H1 (cell line): ENCODE measurements at regions not wholly inside any gene's neighbourhood (a gene's known extent, or its start where the extent isn't known, plus 50 kb on each side); places are given as distances from the start of the nearest gene placed in this dataset.

ENCODE experiments used
- CBX5 ChIP-seq: fragments of 300-800, 300-1000 bp; sonication (generic); IDR thresholded peaks from 2 replicates; pipeline ENCODE4 v1.7.1; 2016; ENCODE audit warnings: antibody characterized with exemption, low read length, low read depth
- CTCF ChIP-seq, 3 experiments: IDR thresholded peaks; 1 replicate in 2 of 3; 2 replicates in 1 of 3; pipeline versions ENCODE4 v1.5.1 to v1.6.1; 2011; ENCODE audit warnings: low read length in 3 of 3, mild to moderate bottlenecking in 3 of 3, inconsistent platforms in 2 of 3, low read depth in 1 of 3, moderate library complexity in 1 of 3; ENCODE audit not compliant: insufficient read depth in 1 of 3; ENCODE audit errors: control extremely low read depth in 1 of 3
- EGR1 ChIP-seq: IDR thresholded peaks from 2 replicates; pipeline ENCODE4 v1.6.1; 2011; ENCODE audit warnings: low read depth, low read length, borderline replicate concordance
- EZH2 ChIP-seq: fragments of 200-600 bp; sonication (generic); IDR thresholded peaks from 2 replicates; pipeline ENCODE4 v1.7.1; 2012; ENCODE audit warnings: low read depth, mild to moderate bottlenecking, moderate library complexity, low read length, inconsistent platforms; ENCODE audit not compliant: severe bottlenecking
- HDAC2 ChIP-seq, 2 experiments: fragments of 300-600 bp in 1 of 2; sonication (generic) in 1 of 2; IDR thresholded peaks; 2 replicates each; pipeline ENCODE4 v1.6.1; 2011 to 2012; ENCODE audit warnings: low read depth in 2 of 2, low read length in 2 of 2, mild to moderate bottlenecking in 2 of 2, moderate library complexity in 2 of 2, borderline replicate concordance in 1 of 2, inconsistent platforms in 1 of 2
- POLR2A ChIP-seq, 2 experiments: IDR thresholded peaks; 1 replicate in 1 of 2; 2 replicates in 1 of 2; pipeline ENCODE4 v1.6.1; 2011; ENCODE audit warnings: low read depth in 2 of 2, low read length in 2 of 2, mild to moderate bottlenecking in 2 of 2; ENCODE audit errors: control extremely low read depth in 1 of 2
- POLR2AphosphoS5 ChIP-seq: IDR thresholded peaks from 2 replicates; pipeline ENCODE4 v1.6.1; 2011; ENCODE audit warnings: low read depth, low read length
- RBBP5 ChIP-seq: IDR thresholded peaks from 2 replicates; pipeline ENCODE4 v1.7.1; 2012; ENCODE audit warnings: low read depth, mild to moderate bottlenecking, inconsistent platforms, low read length, moderate library complexity, borderline replicate concordance
- RFX5 ChIP-seq: IDR thresholded peaks from 2 replicates; pipeline ENCODE4 v1.6.1; 2011; ENCODE audit warnings: low read depth, low read length, improper control_type of control experiment, borderline replicate concordance
- SIRT6 ChIP-seq: IDR thresholded peaks from one replicate; pipeline ENCODE4 v1.7.1; 2012; ENCODE audit warnings: low read length, inconsistent platforms
- TCF12 ChIP-seq: IDR thresholded peaks from 2 replicates; pipeline ENCODE4 v1.6.1; 2011; ENCODE audit warnings: low read depth, mild to moderate bottlenecking, low read length
- TF ChIP-seq, protein P1 (sequence below): IDR thresholded peaks from 2 replicates; pipeline ENCODE4 v1.6.1; 2012; ENCODE audit warnings: low read length, inconsistent platforms

DNA sequence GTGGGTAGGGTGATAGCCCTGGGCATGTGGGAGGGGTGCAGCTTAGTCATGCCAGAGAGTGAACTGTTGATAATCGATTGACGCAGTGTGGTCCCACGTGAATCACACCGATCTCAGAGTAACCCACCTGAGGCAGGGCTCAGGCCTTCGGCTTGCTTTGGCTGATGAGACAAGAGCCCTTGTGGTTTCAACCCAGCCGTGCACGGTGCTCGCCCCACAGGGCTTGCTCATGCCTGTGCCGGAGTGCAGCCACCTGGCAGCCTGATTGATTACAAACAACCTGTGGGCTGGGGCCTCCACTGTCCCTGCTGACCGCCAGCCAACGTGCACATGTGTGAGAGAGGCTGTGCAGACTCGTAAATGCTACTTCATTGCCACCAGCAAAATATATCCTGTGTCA lies 144.9 kb upstream of the ADARB2 start:
- TF ChIP-seq HDAC2 (IDR thresholded peaks at IDR 0.05; ENCODE audit: borderline replicate concordance in 1 of 2, low read depth in 2 of 2, low read length in 2 of 2) (no peak), RFX5 (no peak), RBBP5 (no peak), CTCF (IDR thresholded peaks at IDR 0.05; ENCODE audit: control extremely low read depth in 1 of 3, insufficient read depth in 1 of 3, low read depth in 1 of 3, low read length in 3 of 3) (no peak), POLR2A (IDR thresholded peaks at IDR 0.05; ENCODE audit: control extremely low read depth in 1 of 2, low read depth in 2 of 2, low read length in 2 of 2) (no peak), EGR1 (no peak), TCF12 (no peak), POLR2AphosphoS5 (no peak), EZH2 (no peak), CBX5 (no peak), SIRT6 (no peak)
- TF ChIP-seq, protein P1, sequence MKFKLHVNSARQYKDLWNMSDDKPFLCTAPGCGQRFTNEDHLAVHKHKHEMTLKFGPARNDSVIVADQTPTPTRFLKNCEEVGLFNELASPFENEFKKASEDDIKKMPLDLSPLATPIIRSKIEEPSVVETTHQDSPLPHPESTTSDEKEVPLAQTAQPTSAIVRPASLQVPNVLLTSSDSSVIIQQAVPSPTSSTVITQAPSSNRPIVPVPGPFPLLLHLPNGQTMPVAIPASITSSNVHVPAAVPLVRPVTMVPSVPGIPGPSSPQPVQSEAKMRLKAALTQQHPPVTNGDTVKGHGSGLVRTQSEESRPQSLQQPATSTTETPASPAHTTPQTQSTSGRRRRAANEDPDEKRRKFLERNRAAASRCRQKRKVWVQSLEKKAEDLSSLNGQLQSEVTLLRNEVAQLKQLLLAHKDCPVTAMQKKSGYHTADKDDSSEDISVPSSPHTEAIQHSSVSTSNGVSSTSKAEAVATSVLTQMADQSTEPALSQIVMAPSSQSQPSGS, result no peak
